Activated CD8-positive, alpha-beta memory T cell treated with anti-CD3 and anti-CD28 coated beads for 4 hours (primary cell): ENCODE measurements at regions not wholly inside any gene's neighbourhood (a gene's known extent, or its start where the extent isn't known, plus 50 kb on each side); places are given as distances from the start of the nearest gene placed in this dataset.

ENCODE experiments used
- DNase-seq, 2 donors: peaks; one replicate each; pipeline ENCODE4 v3.0.0-alpha.2; 2020; ENCODE audit warnings: low read depth in 2 of 2

- DNase-seq, result no peak
Observed at GRCh38 chr3:194265996-194266964, 84.8 kb downstream of the CPN2 start.

- no peak for DNase-seq
Observed at GRCh38 chr3:194267744-194268653, 83.1 kb downstream of the CPN2 start.

- DNase-seq, result no peak
Observed at GRCh38 chr3:194268654-194269512, 82.2 kb downstream of the CPN2 start.

GRCh38 chr3:194269610-194270145 lies 81.5 kb downstream of the CPN2 start:
- DNase-seq, result no peak

- no peak for DNase-seq
Observed at GRCh38 chr3:194270627-194271459, 80.3 kb downstream of the CPN2 start.

- no peak for DNase-seq
Observed at GRCh38 chr3:194271460-194272035, 79.6 kb downstream of the CPN2 start.

- no peak for DNase-seq
Observed at GRCh38 chr3:194272221-194272620, 78.9 kb downstream of the CPN2 start.

- DNase-seq, result no peak
Observed at GRCh38 chr3:194272861-194273742, 78.0 kb downstream of the CPN2 start.

GRCh38 chr3:194273743-194274310 lies 77.3 kb downstream of the CPN2 start:
- no peak for DNase-seq

GRCh38 chr3:194274424-194275085 lies 76.6 kb downstream of the CPN2 start:
- no peak for DNase-seq

GRCh38 chr3:194275291-194275690 lies 75.8 kb downstream of the CPN2 start:
- DNase-seq, result no peak

- no peak for DNase-seq
Observed at GRCh38 chr3:194275721-194276120, 75.4 kb downstream of the CPN2 start.

- no peak for DNase-seq
Observed at GRCh38 chr3:194276768-194277103, 74.4 kb downstream of the CPN2 start.

GRCh38 chr3:194277104-194277785 lies 73.9 kb downstream of the CPN2 start:
- DNase-seq, result no peak

GRCh38 chr3:194277786-194278130 lies 73.4 kb downstream of the CPN2 start:
- DNase-seq, result no peak

GRCh38 chr3:194278186-194278845 lies 72.8 kb downstream of the CPN2 start:
- no peak for DNase-seq

GRCh38 chr3:194279101-194279500 lies 72.0 kb downstream of the CPN2 start:
- DNase-seq, result no peak
